Activated CD8-positive, alpha-beta T cell treated with anti-CD3 and anti-CD28 coated beads, Interleukin-2, amount 10 ng/mL, durations not matched to agents 7 days and 5 days (primary cell): ENCODE measurements at regions not wholly inside any gene's neighbourhood (a gene's known extent, or its start where the extent isn't known, plus 50 kb on each side); places are given as distances from the start of the nearest gene placed in this dataset.
A peak's percentile ranks its signal among the peaks of the same experiment; 100 is the strongest.
"Not testable (repeated sequence)": the region's sequence is repeated elsewhere in the genome, so short reads cannot be mapped to it uniquely, and the experiment has no call there.

Experiments
- ATAC-seq: fragments of 150-1000 bp; cut with Tn5 transposase; one replicate; pipeline ENCODE4 v1.10.0; 2021; ENCODE audit warnings: moderate library complexity
- CTCF ChIA-PET: fragments of 350-600 bp; sonication (Branson Sonifier 250); formaldehyde crosslinking; loops from one replicate; lab custom pipeline; 2021; ENCODE audit warnings: antibody characterized with exemption; lab: Charles Lee
- POLR2A ChIA-PET: fragments of 350-600 bp; sonication (Branson Sonifier 250); formaldehyde crosslinking; loops from one replicate; lab custom pipeline; 2021; ENCODE audit warnings: antibody characterized with exemption; lab: Charles Lee
- DNase-seq: peaks from one replicate; pipeline ENCODE4 v3.0.0-alpha.2; 2020
- H3K27ac Mint-ChIP-seq: one replicate; pipeline ENCODE4 v1.8.0; 2021; ENCODE audit warnings: mild to moderate bottlenecking, mixed read lengths
- H3K27me3 Mint-ChIP-seq: one replicate; pipeline ENCODE4 v1.8.0; 2021; ENCODE audit warnings: low read depth, mixed read lengths
- H3K36me3 Mint-ChIP-seq: one replicate; pipeline ENCODE4 v1.8.0; 2021; ENCODE audit warnings: low read depth, mixed read lengths
- H3K4me1 Mint-ChIP-seq: one replicate; pipeline ENCODE4 v1.8.0; 2021; ENCODE audit warnings: low read depth, mixed read lengths
- H3K4me3 Mint-ChIP-seq: one replicate; pipeline ENCODE4 v1.8.0; 2021; ENCODE audit warnings: mild to moderate bottlenecking, mixed read lengths
- H3K9me3 Mint-ChIP-seq: one replicate; pipeline ENCODE4 v1.8.0; 2022; ENCODE audit warnings: mixed read lengths; ENCODE audit not compliant: insufficient read depth

- H3K4me1 Mint-ChIP-seq, H3K4me3 Mint-ChIP-seq, CTCF ChIA-PET, H3K27me3 Mint-ChIP-seq, H3K36me3 Mint-ChIP-seq, H3K9me3 Mint-ChIP-seq, ATAC-seq, DNase-seq, POLR2A ChIA-PET, H3K27ac Mint-ChIP-seq: not testable (repeated sequence)
Observed at GRCh38 chr5:21480054-21480453, 1373.1 kb downstream of the CDH12 start.

DNA sequence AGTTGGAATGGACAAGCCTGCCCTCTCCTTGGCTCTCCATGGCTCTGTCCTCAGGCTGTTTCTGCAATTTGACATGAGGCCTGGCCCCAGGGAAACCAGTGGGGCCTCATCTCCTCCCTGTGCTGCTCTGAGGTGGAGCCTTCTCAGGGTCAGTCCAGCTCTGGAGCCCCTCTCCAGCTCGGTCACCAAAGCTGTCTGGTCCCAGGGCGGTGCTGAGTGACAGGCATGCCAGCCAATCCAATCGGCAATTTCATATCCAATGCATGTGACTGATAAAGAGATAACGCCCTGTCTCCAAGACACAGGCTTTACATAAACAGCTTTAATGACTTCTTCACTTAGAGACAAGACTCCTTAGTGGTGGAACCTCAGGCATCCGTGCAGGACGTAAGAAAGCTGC, 1379.2 kb downstream of the CDH12 start:
- H3K27ac Mint-ChIP-seq, H3K9me3 Mint-ChIP-seq, H3K27me3 Mint-ChIP-seq, H3K4me3 Mint-ChIP-seq, POLR2A ChIA-PET, DNase-seq, CTCF ChIA-PET, H3K4me1 Mint-ChIP-seq, ATAC-seq: not testable (repeated sequence)
- H3K36me3 Mint-ChIP-seq, result peaks cover 12% of the 10 kb centered on the region

- H3K9me3 Mint-ChIP-seq, ATAC-seq, POLR2A ChIA-PET: not testable (repeated sequence)
Observed at GRCh38 chr5:21473436-21473835, 1379.7 kb downstream of the CDH12 start.

DNA sequence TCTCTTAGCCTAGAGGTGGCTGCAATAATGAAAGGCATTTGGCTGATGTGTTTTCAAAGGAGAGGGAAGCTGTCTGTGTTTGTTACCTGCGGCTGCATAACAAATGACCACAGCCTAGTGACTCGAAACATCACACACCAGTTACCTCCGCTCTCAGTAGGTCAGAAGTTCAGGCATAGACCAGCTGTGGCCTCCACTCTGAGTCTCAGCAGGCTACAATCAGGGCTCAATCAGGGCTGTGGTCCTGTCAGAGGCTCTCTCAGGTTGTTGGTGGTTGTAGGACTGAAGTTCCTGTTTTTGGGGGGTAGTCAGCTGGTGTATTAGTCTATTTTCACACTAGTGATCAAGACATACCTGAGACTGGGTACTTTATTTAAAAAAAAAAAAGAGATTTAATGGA, 1381.5 kb downstream of the CDH12 start:
- H3K27me3 Mint-ChIP-seq, H3K4me3 Mint-ChIP-seq, H3K9me3 Mint-ChIP-seq, POLR2A ChIA-PET, H3K4me1 Mint-ChIP-seq, ATAC-seq, DNase-seq, H3K27ac Mint-ChIP-seq, CTCF ChIA-PET: not testable (repeated sequence)
- peaks cover 16% of the 10 kb centered on the region for H3K36me3 Mint-ChIP-seq

More at GRCh38 chr5:21473436-21473835, 1379.7 kb downstream of the CDH12 start:
- H3K27me3 Mint-ChIP-seq, CTCF ChIA-PET, DNase-seq, H3K4me1 Mint-ChIP-seq, H3K27ac Mint-ChIP-seq, H3K4me3 Mint-ChIP-seq: not testable (repeated sequence)
- peaks cover 12% of the 10 kb centered on the region for H3K36me3 Mint-ChIP-seq

GRCh38 chr5:21469523-21470101, 1383.5 kb downstream of the CDH12 start:
- H3K4me3 Mint-ChIP-seq, H3K4me1 Mint-ChIP-seq, H3K9me3 Mint-ChIP-seq, H3K27ac Mint-ChIP-seq, CTCF ChIA-PET, POLR2A ChIA-PET, H3K27me3 Mint-ChIP-seq, ATAC-seq: not testable (repeated sequence)
- H3K36me3 Mint-ChIP-seq, result peaks cover 19% of the 10 kb centered on the region
- peak; percentile 29 for DNase-seq

DNA sequence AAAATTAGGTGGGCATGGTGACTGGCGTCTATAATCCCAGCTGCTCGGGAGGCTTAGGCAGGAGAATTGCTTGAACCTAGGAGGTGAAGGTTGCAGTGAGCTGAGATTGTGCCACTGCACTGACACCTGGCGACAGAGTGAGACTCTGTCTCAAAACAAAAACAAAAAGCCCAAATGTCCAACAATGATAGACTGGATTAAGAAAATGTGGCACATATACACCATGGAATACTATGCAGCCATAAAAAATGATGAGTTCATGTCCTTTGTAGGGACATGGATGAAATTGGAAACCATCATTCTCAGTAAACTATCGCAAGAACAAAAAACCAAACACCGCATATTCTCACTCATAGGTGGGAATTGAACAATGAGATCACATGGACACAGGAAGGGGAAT, 1385.6 kb downstream of the CDH12 start:
- ATAC-seq, POLR2A ChIA-PET: not testable (repeated sequence)

GRCh38 chr5:21459744-21460073, 1393.4 kb downstream of the CDH12 start:
- H3K27me3 Mint-ChIP-seq, POLR2A ChIA-PET, DNase-seq, ATAC-seq, H3K36me3 Mint-ChIP-seq, H3K9me3 Mint-ChIP-seq, H3K4me1 Mint-ChIP-seq: not testable (repeated sequence)
- CTCF ChIA-PET, result interaction anchor here (0.9 kb wide), 1 partner anchor 26 kb away, joined by 3 read pairs; no protein-coding TSS in a partner anchor
- Mint-ChIP-seq H3K4me3 (peak overlapping the region; percentile 91), H3K27ac (peak overlapping the region; percentile 83)

More for the DNA sequence above, 1385.6 kb downstream of the CDH12 start:
- DNase-seq, H3K9me3 Mint-ChIP-seq, H3K27ac Mint-ChIP-seq, H3K27me3 Mint-ChIP-seq, H3K4me3 Mint-ChIP-seq, CTCF ChIA-PET, H3K4me1 Mint-ChIP-seq: not testable (repeated sequence)
- peaks cover 16% of the 10 kb centered on the region for H3K36me3 Mint-ChIP-seq

DNA sequence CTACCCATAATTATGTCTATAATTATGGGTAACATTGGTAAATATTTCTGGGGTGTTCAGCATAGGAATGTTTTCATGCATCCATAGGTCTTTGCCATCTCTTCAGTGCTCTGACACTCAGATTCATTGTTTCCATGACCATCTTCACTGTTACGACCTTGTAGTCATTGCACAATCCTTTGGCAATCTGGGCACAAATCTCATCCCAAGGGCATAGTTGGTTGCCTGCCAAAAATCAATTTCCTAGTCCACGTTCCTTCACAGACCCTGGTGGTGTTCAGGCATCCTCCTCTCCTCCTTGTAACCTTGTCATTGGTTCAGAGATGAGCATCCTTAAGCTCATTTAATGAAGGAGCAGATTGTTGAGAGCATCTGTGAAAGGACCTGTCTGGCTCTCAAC, 1400.7 kb downstream of the CDH12 start:
- Mint-ChIP-seq H3K27me3 (no peaks in the 10 kb centered on the region), H3K27ac (no peak overlapping the region), H3K4me3 (no peak overlapping the region), H3K9me3 (no peaks in the 10 kb centered on the region), H3K4me1 (no peaks in the 10 kb centered on the region), H3K36me3 (no peaks in the 10 kb centered on the region)
- no peak for DNase-seq
- CTCF ChIA-PET, result no interaction called here
- POLR2A ChIA-PET, result no interaction called here
- no peak for ATAC-seq

DNA sequence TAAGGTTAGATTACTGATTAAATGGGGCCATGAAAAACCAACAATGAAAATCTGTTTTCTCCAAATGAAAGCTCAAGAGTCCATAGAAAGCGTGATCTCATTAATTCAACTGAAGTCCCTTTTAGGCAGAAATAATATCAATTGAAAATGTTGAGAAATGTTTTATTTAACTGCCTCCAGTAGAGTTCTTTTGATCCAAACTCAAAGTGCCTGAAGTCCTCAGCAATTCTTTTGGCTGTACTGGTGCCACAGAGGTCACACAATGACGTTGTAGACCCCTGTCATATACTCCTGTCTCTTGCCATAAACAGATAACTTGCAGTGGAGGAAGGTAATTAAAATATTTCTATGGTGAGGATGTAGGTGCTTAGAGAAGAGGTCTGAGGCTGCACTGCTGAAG, 1420.5 kb downstream of the CDH12 start:
- ATAC-seq (no peak), DNase-seq (no peak)
- Mint-ChIP-seq H3K36me3 (no peaks in the 10 kb centered on the region), H3K9me3 (no peaks in the 10 kb centered on the region), H3K4me1 (no peaks in the 10 kb centered on the region), H3K27me3 (no peaks in the 10 kb centered on the region), H3K27ac (no peak overlapping the region), H3K4me3 (no peak overlapping the region)
- CTCF ChIA-PET, result no interaction called here
- POLR2A ChIA-PET, result no interaction called here

DNA sequence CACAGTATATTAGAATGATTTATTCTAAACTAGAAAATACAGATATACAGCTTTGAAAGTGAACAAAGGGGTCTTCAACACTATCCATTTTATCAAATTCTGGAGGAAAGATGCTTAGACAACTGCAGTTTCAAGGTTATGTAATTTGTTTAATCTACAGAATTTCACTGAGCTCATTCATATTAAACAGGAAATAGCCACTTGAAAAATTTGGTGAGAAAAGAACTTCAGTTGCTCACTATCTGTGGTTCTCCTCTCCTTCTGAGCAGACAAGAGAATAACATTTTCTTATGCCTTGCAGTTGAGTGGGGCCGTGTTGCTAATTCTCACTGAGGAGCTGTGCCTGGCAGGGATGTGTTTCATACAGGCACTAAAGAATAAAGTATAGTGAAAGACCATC, 1428.2 kb downstream of the CDH12 start:
- no peaks in the 10 kb centered on the region for H3K36me3 Mint-ChIP-seq
- no peak for DNase-seq
- no peaks in the 10 kb centered on the region for H3K9me3 Mint-ChIP-seq
- CTCF ChIA-PET, result no interaction called here
- ATAC-seq, result no peak
- no peaks in the 10 kb centered on the region for H3K4me1 Mint-ChIP-seq
- POLR2A ChIA-PET, result no interaction called here
- no peak overlapping the region for H3K27ac Mint-ChIP-seq
- H3K27me3 Mint-ChIP-seq, result no peaks in the 10 kb centered on the region
- H3K4me3 Mint-ChIP-seq, result no peak overlapping the region

DNA sequence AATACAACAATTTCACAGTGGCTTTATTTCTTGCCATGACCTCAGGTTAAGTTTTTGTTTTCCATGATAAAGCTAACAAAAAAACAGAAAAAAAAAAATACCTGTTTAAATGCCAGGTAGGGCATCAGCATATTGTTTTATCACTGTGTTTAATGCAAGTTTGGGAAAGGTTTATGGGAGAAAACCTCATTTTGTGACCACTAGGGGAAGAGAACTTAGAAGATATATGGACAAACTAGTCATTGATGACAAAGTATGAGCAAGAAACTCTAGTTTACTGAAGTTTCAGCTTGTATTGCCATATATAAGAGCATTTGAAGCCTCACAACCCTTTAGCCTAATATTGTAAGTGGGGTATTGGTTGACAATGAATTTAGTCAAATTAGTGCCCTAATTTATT, 1431.4 kb upstream of the CDH18 start:
- H3K36me3 Mint-ChIP-seq, result no peaks in the 10 kb centered on the region
- ATAC-seq, result no peak
- ChIA-PET CTCF (no interaction called here), POLR2A (no interaction called here)
- H3K27ac Mint-ChIP-seq, result no peak overlapping the region
- H3K9me3 Mint-ChIP-seq, result no peaks in the 10 kb centered on the region
- H3K4me3 Mint-ChIP-seq, result no peak overlapping the region
- H3K4me1 Mint-ChIP-seq, result no peaks in the 10 kb centered on the region
- no peaks in the 10 kb centered on the region for H3K27me3 Mint-ChIP-seq
- no peak for DNase-seq

- H3K27ac Mint-ChIP-seq, H3K9me3 Mint-ChIP-seq, H3K4me1 Mint-ChIP-seq, ATAC-seq, H3K36me3 Mint-ChIP-seq, H3K4me3 Mint-ChIP-seq, POLR2A ChIA-PET, H3K27me3 Mint-ChIP-seq, DNase-seq: not testable (repeated sequence)
- CTCF ChIA-PET, result interaction anchor here (0.6 kb wide), 1 partner anchor 268 kb away, joined by 3 read pairs; no protein-coding TSS in a partner anchor
Observed at GRCh38 chr5:21402089-21402488, 1414.1 kb upstream of the CDH18 start.

DNA sequence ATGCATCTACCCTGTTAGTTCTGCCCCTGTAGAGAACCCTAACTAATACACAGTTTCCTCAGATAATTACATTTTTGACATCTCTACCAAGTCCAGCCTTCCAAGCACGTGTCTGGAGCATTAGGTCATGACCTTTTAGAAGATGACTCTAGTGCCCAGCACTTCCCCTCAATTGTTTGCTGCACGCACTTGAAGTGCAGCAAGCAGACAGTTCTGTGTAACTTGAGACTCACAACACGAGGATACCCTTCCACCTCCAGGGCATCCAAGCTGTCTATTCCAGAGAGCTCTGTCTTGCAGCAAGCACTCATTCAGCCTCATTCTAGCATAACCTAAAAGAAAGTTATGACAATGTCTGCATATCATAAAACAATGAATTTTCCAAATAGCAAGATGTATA, 1410.5 kb upstream of the CDH18 start:
- ATAC-seq, result no peak
- no peak overlapping the region for H3K4me3 Mint-ChIP-seq
- H3K4me1 Mint-ChIP-seq, result no peaks in the 10 kb centered on the region
- ChIA-PET CTCF (no interaction called here), POLR2A (no interaction called here)
- no peaks in the 10 kb centered on the region for H3K36me3 Mint-ChIP-seq
- no peak overlapping the region for H3K27ac Mint-ChIP-seq
- H3K9me3 Mint-ChIP-seq, result no peaks in the 10 kb centered on the region
- no peaks in the 10 kb centered on the region for H3K27me3 Mint-ChIP-seq
- no peak for DNase-seq
